Stimulated activated CD4-positive, alpha-beta T cell treated with anti-CD3 and anti-CD28 coated beads, TNF-alpha, amount 100 ng/mL, for 48 hours (primary cell): ENCODE measurements at regions not wholly inside any gene's neighbourhood (a gene's known extent, or its start where the extent isn't known, plus 50 kb on each side); places are given as distances from the start of the nearest gene placed in this dataset.
"Not testable (repeated sequence)": the region's sequence is repeated elsewhere in the genome, so short reads cannot be mapped to it uniquely, and the experiment has no call there.

Experiments used
- DNase-seq, 3 donors: peaks; one replicate each; pipeline ENCODE4 v3.0.0-alpha.2; 2020; ENCODE audit warnings: low read depth in 3 of 3

GRCh38 chr4:154907345-154908045 lies 126.4 kb downstream of the RBM46 start:
- not testable (repeated sequence) for DNase-seq

DNA sequence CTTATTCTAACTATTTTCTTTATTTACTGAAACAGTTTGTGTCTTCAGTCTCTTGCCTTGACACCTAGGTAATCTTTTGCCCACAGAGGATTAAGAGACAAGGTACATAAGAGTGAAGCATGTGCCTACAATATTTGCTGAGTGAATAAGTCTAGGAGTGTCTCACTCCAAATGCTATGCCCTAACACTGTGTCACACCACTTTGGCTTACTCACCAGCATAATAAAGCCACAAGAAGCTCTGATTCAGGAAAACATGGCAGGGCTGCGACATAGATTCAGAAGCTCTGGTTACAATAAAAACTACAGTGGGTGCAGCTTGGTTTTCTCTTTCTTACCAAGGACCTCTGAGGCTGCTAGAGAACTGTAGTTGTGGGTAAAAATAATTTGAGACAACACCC lies 127.1 kb downstream of the RBM46 start:
- DNase-seq, result no peak

DNA sequence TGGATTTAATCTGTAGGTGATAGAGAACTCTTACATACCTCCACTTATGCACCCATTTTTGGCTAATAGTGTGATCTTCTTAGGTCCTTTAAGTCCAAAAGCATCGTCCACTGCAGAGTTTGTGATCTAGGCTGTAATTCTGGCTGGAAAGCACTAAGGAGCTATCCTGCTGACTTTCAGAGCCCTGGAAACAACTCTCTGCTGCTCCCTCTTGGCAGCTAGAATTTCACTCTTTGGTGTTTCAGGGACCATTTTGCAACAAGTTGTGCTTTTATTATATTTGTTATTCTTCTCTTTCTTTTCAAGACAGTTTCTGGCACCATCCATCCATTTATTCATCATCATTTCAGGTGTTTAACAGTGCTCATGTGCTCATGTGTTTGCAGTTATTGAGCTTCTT lies 130.0 kb downstream of the RBM46 start:
- no peak for DNase-seq

- DNase-seq, result no peak
Measured at GRCh38 chr4:154911608-154912098, 130.6 kb downstream of the RBM46 start.

DNA sequence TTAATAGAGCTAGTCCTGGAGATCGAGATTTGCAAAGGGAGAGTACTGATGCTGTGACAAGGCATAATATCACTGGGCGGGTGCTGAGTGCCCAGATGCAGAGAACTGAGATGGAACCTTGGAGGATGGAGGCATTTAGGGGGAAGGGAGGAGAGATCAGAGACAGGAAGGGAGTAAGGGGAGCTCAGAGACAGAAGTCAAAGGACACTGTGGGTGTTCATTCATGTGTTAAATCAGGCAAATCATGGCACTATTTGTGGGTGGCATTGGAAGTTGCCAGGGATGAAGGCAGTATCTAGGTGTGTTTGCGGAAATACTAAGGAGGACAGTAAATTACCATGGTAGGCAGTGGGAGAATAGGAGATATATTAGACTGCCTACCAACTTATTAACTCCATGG lies 135.0 kb downstream of the RBM46 start:
- no peak for DNase-seq

DNA sequence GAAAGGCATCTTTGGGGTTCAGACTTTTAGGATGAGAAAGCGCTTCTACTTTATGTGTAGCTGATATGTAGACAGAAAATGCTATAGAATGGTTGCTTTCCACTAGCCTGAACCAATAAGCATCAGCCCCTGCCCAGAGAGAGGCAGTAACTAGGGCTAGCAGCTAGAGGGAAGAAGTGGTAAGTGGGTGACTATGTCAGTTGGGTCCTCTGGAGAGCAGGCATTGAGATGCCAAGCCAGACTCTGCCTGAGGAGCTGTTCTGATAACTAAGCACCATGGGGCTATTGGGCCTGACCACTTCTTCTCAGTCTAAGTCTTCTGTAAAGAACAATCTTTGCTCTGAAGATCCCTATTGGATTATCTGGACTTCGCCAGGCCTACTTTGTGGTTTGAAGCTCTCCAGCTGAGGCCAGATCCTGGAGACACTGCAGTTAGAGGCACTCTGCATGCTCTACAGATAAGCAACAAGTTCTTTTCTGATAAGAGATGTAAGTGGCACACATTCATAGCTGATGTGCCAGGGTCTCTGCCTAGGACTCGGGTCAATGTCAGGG lies 146.1 kb downstream of the RBM46 start:
- no peak for DNase-seq

- no peak for DNase-seq
Measured at GRCh38 chr4:154928640-154929257, 147.7 kb downstream of the RBM46 start.

GRCh38 chr4:154936873-154937272 lies 155.8 kb downstream of the RBM46 start:
- no peak for DNase-seq

DNA sequence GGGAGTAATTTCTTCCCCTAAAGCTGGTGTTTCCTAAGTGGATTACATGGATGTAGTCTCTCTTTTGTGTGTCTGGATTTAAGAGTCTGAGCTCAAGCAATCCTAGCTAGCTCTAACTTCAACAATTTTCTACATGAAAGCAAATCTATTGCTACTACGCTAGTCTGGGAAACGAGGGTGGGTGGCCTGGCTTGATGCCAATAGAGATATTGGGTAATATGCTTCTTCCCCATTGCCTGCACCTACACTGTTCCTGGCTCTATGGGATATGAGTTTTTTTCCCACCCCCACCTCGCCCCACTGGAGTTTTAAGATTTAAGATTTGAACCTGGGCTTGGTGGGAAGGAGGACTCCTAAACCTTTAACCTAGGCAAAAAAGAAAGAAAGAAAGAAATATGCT lies 158.8 kb downstream of the RBM46 start:
- DNase-seq, result no peak

DNA sequence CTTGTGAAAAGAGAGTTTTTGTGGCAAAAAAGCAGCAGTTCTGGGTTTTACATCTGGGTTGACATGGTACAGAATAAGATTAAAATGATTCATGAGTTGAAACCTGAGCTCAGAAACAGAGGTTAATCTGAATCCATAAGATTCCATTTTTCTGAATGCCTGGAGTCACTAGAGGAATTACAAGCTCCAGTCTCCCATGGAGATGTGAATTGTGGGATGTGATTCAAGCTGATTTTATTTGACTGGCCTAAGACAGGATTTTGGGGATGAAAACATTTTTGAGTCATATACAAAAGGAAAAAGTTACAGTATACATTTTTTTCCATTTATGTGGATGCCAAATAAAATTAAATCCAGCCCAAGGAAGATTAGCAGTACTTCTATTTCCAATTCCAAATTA lies 161.1 kb downstream of the RBM46 start:
- DNase-seq, result no peak

DNA sequence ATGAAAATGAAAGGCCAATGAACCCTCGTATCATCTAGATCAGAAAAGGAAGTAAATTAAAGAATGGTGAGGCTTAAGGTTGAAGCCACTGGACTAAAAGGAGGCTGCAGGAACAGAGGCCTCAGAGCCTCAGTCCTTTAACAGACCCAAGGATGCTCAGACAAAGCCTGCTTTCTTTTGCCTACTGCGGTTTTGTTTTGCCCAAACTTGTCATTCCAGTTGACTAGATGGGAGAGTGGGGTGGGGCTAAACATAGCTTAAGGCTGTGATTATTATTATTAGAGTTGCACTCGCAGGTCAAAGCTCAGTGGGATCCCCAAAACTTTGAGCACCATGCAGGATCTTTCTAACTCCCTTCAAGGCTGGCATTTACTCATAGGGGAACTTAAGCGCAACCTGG lies 163.9 kb downstream of the RBM46 start:
- DNase-seq, result no peak

DNA sequence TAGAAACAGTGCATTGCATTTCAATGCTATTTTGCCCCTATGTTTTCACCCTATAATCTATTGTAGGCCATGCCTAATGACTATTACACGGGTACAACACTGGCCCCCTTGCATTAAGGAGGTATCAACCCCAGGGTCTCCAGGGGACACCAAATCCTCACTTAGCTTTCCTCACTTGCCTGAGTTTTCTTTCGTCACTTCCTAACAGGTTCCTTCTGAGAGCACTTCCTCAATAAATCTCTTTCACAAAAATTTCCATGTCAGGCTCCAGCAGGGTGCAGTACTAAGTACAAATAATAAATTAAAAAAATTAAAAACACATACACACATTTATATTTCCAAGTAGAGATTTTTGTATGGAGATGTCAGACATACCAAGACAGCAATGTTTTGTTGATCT lies 165.0 kb downstream of the RBM46 start:
- no peak for DNase-seq

DNA sequence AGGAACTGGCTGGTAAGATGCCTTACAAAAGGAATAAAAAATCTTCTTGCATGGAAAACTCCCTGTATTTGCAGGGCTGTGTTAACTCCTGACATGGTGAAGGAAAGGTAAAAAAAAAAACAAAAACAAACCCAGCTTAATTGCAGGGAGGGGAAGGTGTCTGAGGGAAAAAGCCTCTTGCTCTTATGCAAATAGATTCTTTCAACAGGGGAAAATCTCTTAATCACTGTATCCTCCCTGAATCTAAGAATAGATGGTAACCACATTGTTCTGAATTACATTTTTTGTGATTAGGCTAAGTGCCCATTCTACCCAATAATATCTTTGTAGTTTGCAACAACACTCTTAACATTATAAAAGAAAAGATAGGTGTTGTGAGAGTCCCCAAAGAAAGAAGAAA lies 172.6 kb downstream of the RBM46 start:
- no peak for DNase-seq

DNA sequence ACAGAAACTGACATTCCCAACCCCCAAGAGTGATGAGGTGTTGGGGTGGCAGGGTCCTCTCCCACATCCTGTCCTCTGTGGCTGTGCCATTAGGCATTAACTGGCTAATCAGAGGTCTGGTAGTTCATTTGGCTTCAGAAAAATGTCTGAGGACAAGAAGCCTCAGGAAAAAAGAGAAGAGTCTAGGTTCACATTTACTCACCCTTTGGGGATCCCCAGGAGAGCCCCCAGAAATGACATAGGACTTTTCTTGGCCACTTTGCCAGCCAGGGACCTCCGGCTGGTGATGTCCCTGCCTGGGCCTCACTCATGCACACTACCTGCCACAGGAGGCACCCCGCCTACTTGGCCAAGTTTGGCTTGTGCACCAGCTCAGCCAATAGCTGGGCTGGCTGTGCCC lies 173.0 kb downstream of the RBM46 start:
- DNase-seq, result no peak

- no peak for DNase-seq
Measured at GRCh38 chr4:154958121-154958520, 177.0 kb downstream of the RBM46 start.

- DNase-seq, result no peak
Measured at GRCh38 chr4:154958621-154959358, 177.7 kb downstream of the RBM46 start.

DNA sequence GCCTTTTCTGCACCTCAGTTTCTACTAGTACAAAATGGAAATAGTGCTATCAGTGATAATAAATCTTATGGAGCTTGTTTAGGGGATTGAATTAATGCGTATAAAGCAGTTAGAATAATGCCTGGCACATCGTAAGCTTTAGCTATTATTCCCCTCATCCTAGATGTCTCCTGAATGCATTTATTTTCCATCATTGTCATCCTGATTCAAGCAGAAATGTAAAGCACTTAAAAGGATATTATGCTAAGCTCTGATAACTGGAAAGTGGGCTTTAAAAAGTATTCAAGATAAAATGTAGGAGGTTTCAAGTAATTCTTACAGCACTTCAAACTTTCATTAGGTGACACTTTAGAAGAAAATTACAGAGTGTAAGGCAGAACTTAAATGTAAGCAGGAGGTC lies 178.7 kb downstream of the RBM46 start:
- no peak for DNase-seq

DNA sequence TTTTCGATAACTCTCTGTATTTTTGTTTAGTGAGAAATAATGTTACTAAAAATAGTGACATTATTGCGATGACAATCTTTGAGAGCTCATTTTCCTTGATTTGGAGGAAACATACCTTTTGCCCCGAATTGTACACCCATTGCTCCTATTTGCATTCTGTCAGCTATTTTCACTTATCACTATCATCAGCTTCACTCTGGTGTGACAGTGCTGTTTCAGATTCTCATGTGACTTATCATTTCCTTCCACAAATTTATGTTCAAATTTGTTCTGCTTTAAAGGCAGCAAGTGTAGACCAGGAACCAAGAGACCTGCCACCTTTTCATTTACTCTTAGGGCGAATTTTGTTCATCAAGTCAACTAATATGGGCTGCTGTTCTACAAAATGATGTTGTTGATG lies 179.4 kb downstream of the RBM46 start:
- no peak for DNase-seq

DNA sequence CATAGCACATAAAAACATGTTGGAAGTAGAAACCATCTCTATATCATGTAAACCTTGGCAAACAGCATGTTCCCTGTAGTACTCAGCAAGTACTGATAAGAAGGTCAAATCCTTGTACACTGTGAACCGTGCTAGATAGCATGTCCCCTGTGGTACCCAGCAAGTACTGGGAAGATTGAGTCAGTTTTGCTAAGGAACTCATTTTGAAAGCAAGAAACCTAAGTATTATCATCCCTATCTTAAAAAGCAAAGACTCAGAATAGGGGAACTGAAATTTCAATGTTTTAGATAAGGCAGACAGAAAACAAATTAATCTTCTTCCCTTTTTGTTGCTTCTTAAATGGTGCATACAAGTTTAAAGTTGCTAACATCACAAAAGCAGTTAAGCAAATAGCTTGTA lies 180.2 kb downstream of the RBM46 start:
- DNase-seq, result no peak

GRCh38 chr4:154973244-154974035 lies 192.4 kb downstream of the RBM46 start:
- DNase-seq, result no peak

GRCh38 chr4:154977228-154977627 lies 196.2 kb downstream of the RBM46 start:
- DNase-seq, result no peak
